ENCODE measurements at regions not wholly inside any gene's neighbourhood (a gene's known extent, or its start where the extent isn't known, plus 50 kb on each side); places are given as distances from the start of the nearest gene placed in this dataset.

GRCh38 chr11:43549624-43550023, 130.9 kb upstream of the HSD17B12 start:
- TF ChIP-seq, protein P1, sequence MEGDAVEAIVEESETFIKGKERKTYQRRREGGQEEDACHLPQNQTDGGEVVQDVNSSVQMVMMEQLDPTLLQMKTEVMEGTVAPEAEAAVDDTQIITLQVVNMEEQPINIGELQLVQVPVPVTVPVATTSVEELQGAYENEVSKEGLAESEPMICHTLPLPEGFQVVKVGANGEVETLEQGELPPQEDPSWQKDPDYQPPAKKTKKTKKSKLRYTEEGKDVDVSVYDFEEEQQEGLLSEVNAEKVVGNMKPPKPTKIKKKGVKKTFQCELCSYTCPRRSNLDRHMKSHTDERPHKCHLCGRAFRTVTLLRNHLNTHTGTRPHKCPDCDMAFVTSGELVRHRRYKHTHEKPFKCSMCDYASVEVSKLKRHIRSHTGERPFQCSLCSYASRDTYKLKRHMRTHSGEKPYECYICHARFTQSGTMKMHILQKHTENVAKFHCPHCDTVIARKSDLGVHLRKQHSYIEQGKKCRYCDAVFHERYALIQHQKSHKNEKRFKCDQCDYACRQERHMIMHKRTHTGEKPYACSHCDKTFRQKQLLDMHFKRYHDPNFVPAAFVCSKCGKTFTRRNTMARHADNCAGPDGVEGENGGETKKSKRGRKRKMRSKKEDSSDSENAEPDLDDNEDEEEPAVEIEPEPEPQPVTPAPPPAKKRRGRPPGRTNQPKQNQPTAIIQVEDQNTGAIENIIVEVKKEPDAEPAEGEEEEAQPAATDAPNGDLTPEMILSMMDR (IDR thresholded peaks at IDR 0.05; ENCODE audit: low read depth, low read length), result no peak
- no peak for DNase-seq (ENCODE audit: low read depth in 1 of 2, low spot score in 1 of 2)
- H3K9me3 ChIP-seq (ENCODE audit: low read depth), result no peaks in the 10 kb centered on the region
- no peak overlapping the region for H3K4me3 ChIP-seq
- H3K36me3 ChIP-seq, result no peaks in the 10 kb centered on the region
- H3K27ac ChIP-seq, result peak overlapping the region; percentile 7
- H3K27me3 ChIP-seq, result peaks cover 11% of the 10 kb centered on the region
- H3K4me1 ChIP-seq (ENCODE audit: low read depth), result peaks cover 27% of the 10 kb centered on the region

- no peak for DNase-seq (ENCODE audit: low read depth in 1 of 2, low spot score in 1 of 2)
- Histone ChIP-seq H3K4me1 (ENCODE audit: low read depth) (peaks cover 38% of the 10 kb centered on the region), H3K9me3 (ENCODE audit: low read depth) (no peaks in the 10 kb centered on the region), H3K4me3 (no peak overlapping the region), H3K27ac (no peak overlapping the region), H3K27me3 (peaks cover 11% of the 10 kb centered on the region), H3K36me3 (no peaks in the 10 kb centered on the region)
- TF ChIP-seq, protein P1 (IDR thresholded peaks at IDR 0.05; ENCODE audit: low read depth, low read length), result no peak
Measured at GRCh38 chr11:43550714-43551113, 129.8 kb upstream of the HSD17B12 start.

DNA sequence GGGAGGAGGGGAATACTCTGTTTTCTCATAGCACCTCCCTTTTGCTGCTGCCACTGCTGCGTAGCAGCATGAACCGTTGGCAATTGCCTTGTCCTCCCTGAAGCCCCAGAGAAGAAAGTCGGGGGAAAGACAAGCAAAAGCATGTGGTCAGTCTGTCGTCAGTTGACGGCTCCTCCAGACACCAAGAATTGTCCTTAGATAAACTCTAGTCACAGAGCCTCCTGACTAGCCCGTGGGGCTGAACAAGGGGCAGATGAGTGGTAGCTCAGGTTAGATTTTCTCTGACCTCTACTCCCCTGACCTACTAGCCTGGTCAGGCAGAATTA, 126.4 kb upstream of the HSD17B12 start:
- Histone ChIP-seq H3K4me1 (ENCODE audit: low read depth) (peaks cover 63% of the 10 kb centered on the region), H3K36me3 (no peaks in the 10 kb centered on the region), H3K27ac (peak overlapping the region; percentile 84), H3K9me3 (ENCODE audit: low read depth) (no peaks in the 10 kb centered on the region), H3K4me3 (no peak overlapping the region), H3K27me3 (no peaks in the 10 kb centered on the region)
- peak in 1 of 2 donors; percentile 39 for DNase-seq (ENCODE audit: low read depth in 1 of 2, low spot score in 1 of 2)
- TF ChIP-seq, protein P1 (IDR thresholded peaks at IDR 0.05; ENCODE audit: low read depth, low read length), result no peak

DNA sequence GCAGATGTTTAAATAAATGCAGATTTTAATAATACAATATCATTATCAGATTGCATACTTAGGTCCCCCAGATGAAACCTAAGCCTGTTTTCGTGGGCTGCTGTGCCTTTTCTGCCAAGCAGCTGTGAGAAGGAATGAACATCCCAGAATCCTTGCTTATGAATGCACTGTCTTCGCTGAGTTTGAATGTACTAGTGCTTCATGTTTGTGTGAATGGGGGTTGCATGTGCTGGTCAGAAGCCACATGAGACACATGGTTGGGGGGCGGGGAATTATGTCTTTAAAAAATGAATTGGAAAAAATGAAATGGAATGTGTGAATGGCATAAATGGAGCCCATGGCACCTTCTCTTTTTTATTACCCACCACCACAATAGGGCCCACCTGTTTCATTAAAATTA, 125.4 kb upstream of the HSD17B12 start:
- peak overlapping the region; percentile 84 for H3K27ac ChIP-seq
- H3K27me3 ChIP-seq, result no peaks in the 10 kb centered on the region
- H3K36me3 ChIP-seq, result no peaks in the 10 kb centered on the region
- H3K9me3 ChIP-seq (ENCODE audit: low read depth), result no peaks in the 10 kb centered on the region
- H3K4me1 ChIP-seq (ENCODE audit: low read depth), result peaks cover 64% of the 10 kb centered on the region
- TF ChIP-seq, protein P1 (IDR thresholded peaks at IDR 0.05; ENCODE audit: low read depth, low read length), result no peak
- no peak overlapping the region for H3K4me3 ChIP-seq
- DNase-seq (ENCODE audit: low read depth in 1 of 2, low spot score in 1 of 2), result no peak

GRCh38 chr11:43555816-43556611, 124.5 kb upstream of the HSD17B12 start:
- H3K9me3 ChIP-seq (ENCODE audit: low read depth), result no peaks in the 10 kb centered on the region
- peak overlapping the region; percentile 84 for H3K27ac ChIP-seq
- H3K27me3 ChIP-seq, result no peaks in the 10 kb centered on the region
- DNase-seq (ENCODE audit: low read depth in 1 of 2, low spot score in 1 of 2), result peak; percentile 53 to 63
- H3K4me1 ChIP-seq (ENCODE audit: low read depth), result peaks cover 57% of the 10 kb centered on the region
- TF ChIP-seq, protein P1 (IDR thresholded peaks at IDR 0.05; ENCODE audit: low read depth, low read length), result no peak
- no peaks in the 10 kb centered on the region for H3K36me3 ChIP-seq
- peak overlapping the region; percentile 33 for H3K4me3 ChIP-seq

All from cardiac muscle cell (in vitro differentiated cells and primary cell).